ENCODE measurements at regions not wholly inside any gene's neighbourhood (a gene's known extent, or its start where the extent isn't known, plus 50 kb on each side); places are given as distances from the start of the nearest gene placed in this dataset.
"Not testable (repeated sequence)": the region's sequence is repeated elsewhere in the genome, so short reads cannot be mapped to it uniquely, and the experiment has no call there.

DNA sequence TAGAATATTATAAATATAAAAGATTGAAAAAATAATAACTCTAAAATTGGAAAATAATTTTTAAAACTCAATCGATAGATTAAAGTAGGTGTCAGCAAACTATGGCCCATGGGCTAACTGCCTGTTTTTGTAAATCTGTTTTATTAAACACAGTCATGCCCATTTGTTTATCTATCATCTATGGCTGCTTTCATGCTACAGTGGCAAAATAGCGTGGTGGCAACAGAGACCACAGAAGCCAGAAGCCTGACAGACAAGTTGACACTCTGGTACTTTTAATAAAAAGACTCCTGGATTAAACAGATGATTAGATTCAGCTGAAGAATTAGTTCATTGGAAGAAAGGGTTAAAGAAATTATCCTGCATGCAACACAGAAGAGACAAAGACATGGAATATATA is 400.7 kb upstream of the RORB start:
- no peak for DNase-seq
- H3K9me3 ChIP-seq (ENCODE audit: insufficient read depth, low read depth) = no peaks in the 10 kb centered on the region
- ChIA-PET CTCF (no interaction called here), POLR2A (ENCODE audit: unreplicated experiment) (no interaction called here)
- H3F3A ChIP-seq (ENCODE audit: insufficient read depth, low read depth) = no peaks in the 10 kb centered on the region
- no peak overlapping the region for H3K4me3 ChIP-seq
- intact Hi-C loops (cut with micrococcal nuclease; ENCODE audit: unreplicated experiment) = no loop called here
- H3K79me2 ChIP-seq (ENCODE audit: low read depth) = no peaks in the 10 kb centered on the region
- no peak overlapping the region for H3K4me2 ChIP-seq
- no peak overlapping the region for H3K27ac ChIP-seq
- no peak overlapping the region for H2AFZ ChIP-seq
- no peak for TF ChIP-seq EZH2 (IDR thresholded peaks at IDR 0.05; ENCODE audit: low read depth)
- TF ChIP-seq, protein P1, sequence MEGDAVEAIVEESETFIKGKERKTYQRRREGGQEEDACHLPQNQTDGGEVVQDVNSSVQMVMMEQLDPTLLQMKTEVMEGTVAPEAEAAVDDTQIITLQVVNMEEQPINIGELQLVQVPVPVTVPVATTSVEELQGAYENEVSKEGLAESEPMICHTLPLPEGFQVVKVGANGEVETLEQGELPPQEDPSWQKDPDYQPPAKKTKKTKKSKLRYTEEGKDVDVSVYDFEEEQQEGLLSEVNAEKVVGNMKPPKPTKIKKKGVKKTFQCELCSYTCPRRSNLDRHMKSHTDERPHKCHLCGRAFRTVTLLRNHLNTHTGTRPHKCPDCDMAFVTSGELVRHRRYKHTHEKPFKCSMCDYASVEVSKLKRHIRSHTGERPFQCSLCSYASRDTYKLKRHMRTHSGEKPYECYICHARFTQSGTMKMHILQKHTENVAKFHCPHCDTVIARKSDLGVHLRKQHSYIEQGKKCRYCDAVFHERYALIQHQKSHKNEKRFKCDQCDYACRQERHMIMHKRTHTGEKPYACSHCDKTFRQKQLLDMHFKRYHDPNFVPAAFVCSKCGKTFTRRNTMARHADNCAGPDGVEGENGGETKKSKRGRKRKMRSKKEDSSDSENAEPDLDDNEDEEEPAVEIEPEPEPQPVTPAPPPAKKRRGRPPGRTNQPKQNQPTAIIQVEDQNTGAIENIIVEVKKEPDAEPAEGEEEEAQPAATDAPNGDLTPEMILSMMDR (conservative IDR thresholded peaks at IDR 0.05) = no peak
- H3K4me1 ChIP-seq (replicated peaks; ENCODE audit: insufficient read depth) = no peaks in the 10 kb centered on the region
- no peaks in the 10 kb centered on the region for H3K36me3 ChIP-seq (ENCODE audit: low read depth)
- no TSS peak for BruUV-seq (replicated peaks)
- H4K20me1 ChIP-seq (ENCODE audit: insufficient read depth) = no peaks in the 10 kb centered on the region
- no peaks in the 10 kb centered on the region for H3K27me3 ChIP-seq (ENCODE audit: insufficient read depth, low read depth)
- H3K9me2 ChIP-seq (ENCODE audit: insufficient read depth) = no peaks in the 10 kb centered on the region

DNA sequence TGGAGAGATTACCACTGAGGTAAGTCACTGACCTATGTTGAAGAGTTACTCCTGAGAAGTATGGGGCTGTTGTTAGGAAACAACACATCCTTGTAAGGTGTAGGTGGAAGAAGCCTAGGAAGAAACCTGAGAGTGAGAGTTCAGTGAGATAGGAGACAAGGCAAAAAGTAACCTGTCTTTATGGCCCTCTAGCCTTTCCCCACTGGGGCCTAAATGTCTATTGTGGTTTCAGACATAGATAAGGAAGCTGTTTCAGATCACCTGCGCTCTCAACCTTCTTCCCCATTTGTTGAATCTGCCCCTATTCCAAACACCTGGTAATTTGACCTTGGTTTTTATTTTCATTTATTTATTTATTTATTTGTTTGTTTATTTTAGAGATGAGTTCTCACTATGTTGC is 397.1 kb upstream of the RORB start:
- Histone ChIP-seq H2AFZ (no peak overlapping the region), H4K20me1 (ENCODE audit: insufficient read depth) (no peaks in the 10 kb centered on the region), H3K9me2 (ENCODE audit: insufficient read depth) (no peaks in the 10 kb centered on the region), H3K27ac (no peak overlapping the region), H3K4me1 (replicated peaks; ENCODE audit: insufficient read depth) (no peaks in the 10 kb centered on the region), H3K4me3 (no peak overlapping the region), H3K9me3 (ENCODE audit: insufficient read depth, low read depth) (no peaks in the 10 kb centered on the region), H3K79me2 (ENCODE audit: low read depth) (no peaks in the 10 kb centered on the region), H3K27me3 (ENCODE audit: insufficient read depth, low read depth) (no peaks in the 10 kb centered on the region), H3K4me2 (no peak overlapping the region), H3F3A (ENCODE audit: insufficient read depth, low read depth) (no peaks in the 10 kb centered on the region), H3K36me3 (ENCODE audit: low read depth) (no peaks in the 10 kb centered on the region)
- TF ChIP-seq EZH2 (IDR thresholded peaks at IDR 0.05; ENCODE audit: low read depth) = no peak
- TF ChIP-seq, protein P1 (conservative IDR thresholded peaks at IDR 0.05) = no peak
- DNase-seq = no peak
- POLR2A ChIA-PET (ENCODE audit: unreplicated experiment) = no interaction called here
- no TSS peak for BruUV-seq (replicated peaks)
- intact Hi-C loops (cut with micrococcal nuclease; ENCODE audit: unreplicated experiment) = no loop called here
- CTCF ChIA-PET = no interaction called here

DNA sequence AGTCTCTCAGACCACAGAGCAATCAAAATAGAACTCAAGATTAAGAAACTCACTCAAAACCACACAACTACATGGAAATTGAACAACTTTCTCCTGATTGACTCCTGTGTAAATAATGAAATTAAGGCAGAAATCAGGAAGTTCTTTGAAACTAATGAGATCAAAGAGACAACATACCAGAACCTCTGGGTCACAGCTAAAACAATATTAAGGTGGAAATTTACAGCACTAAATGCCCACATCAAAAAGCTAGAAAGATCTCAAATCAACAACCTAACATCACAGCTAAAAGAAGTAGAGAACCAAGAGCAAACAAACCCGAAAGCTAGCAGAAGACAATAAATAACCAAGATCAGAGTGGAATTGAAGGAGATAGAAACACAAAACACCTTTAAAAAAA is 395.0 kb upstream of the RORB start:
- H3K27ac ChIP-seq; intact Hi-C loops (cut with micrococcal nuclease; ENCODE audit: unreplicated experiment); H3K4me1 ChIP-seq (replicated peaks; ENCODE audit: insufficient read depth); H3K9me3 ChIP-seq (ENCODE audit: insufficient read depth, low read depth); DNase-seq; POLR2A ChIA-PET (ENCODE audit: unreplicated experiment); H4K20me1 ChIP-seq (ENCODE audit: insufficient read depth); H3K9me2 ChIP-seq (ENCODE audit: insufficient read depth); H3K4me2 ChIP-seq; H3F3A ChIP-seq (ENCODE audit: insufficient read depth, low read depth); H3K4me3 ChIP-seq; H3K36me3 ChIP-seq (ENCODE audit: low read depth); H3K27me3 ChIP-seq (ENCODE audit: insufficient read depth, low read depth); H2AFZ ChIP-seq; BruUV-seq (replicated peaks); H3K79me2 ChIP-seq (ENCODE audit: low read depth); CTCF ChIA-PET: not testable (repeated sequence)

DNA sequence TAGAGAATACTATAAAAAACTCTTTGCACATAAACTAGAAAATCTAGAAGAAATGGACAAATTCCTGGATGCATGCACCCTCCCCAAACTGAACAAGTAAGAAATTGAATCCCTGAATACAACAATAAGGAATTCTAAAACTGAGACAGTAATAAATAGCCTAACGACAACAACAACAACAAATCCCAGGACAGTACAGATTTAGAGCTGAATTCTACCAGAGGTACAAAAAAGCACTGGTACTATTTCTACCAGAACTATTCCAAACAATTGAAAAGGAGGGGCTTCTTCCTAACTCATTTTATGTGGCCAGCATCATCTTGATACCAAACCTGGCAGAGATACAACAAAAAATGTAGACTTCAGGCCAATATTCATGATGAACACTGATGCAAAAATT is 394.4 kb upstream of the RORB start:
- no peak for TF ChIP-seq EZH2 (IDR thresholded peaks at IDR 0.05; ENCODE audit: low read depth)
- TF ChIP-seq, protein P1 (conservative IDR thresholded peaks at IDR 0.05) = no peak
- no peaks in the 10 kb centered on the region for H3K27me3 ChIP-seq (ENCODE audit: insufficient read depth, low read depth)
- no peaks in the 10 kb centered on the region for H3F3A ChIP-seq (ENCODE audit: insufficient read depth, low read depth)
- ChIA-PET CTCF (no interaction called here), POLR2A (ENCODE audit: unreplicated experiment) (no interaction called here)
- no peaks in the 10 kb centered on the region for H3K9me3 ChIP-seq (ENCODE audit: insufficient read depth, low read depth)
- H2AFZ ChIP-seq = no peak overlapping the region
- DNase-seq = no peak
- no TSS peak for BruUV-seq (replicated peaks)
- H4K20me1 ChIP-seq (ENCODE audit: insufficient read depth) = no peaks in the 10 kb centered on the region
- H3K79me2 ChIP-seq (ENCODE audit: low read depth) = no peaks in the 10 kb centered on the region
- intact Hi-C loops (cut with micrococcal nuclease; ENCODE audit: unreplicated experiment) = no loop called here
- H3K4me3 ChIP-seq = no peak overlapping the region
- no peaks in the 10 kb centered on the region for H3K4me1 ChIP-seq (replicated peaks; ENCODE audit: insufficient read depth)
- H3K4me2 ChIP-seq = no peak overlapping the region
- no peaks in the 10 kb centered on the region for H3K9me2 ChIP-seq (ENCODE audit: insufficient read depth)
- no peak overlapping the region for H3K27ac ChIP-seq
- no peaks in the 10 kb centered on the region for H3K36me3 ChIP-seq (ENCODE audit: low read depth)

Measured in PC-9 (cell line).